Smooth muscle cell (in vitro differentiated cells): ENCODE measurements at regions not wholly inside any gene's neighbourhood (a gene's known extent, or its start where the extent isn't known, plus 50 kb on each side); places are given as distances from the start of the nearest gene placed in this dataset.

ENCODE experiments used
- DNase-seq: peaks from one replicate; lab custom pipeline; 2025; ENCODE audit not compliant: unreplicated experiment; lab: John Stamatoyannopoulos, UW
- H2AFZ ChIP-seq: fragments of 200-600 bp; sonication (generic); 2 replicates; pipeline ENCODE4 v1.6.0; 2016; ENCODE audit warnings: antibody characterized with exemption, low read depth, mild to moderate bottlenecking
- H3F3A ChIP-seq: fragments of 200-600 bp; sonication (generic); 2 replicates; pipeline ENCODE4 v1.6.0; 2017; ENCODE audit warnings: antibody characterized with exemption, low read depth
- H3K27ac ChIP-seq: fragments of 200-600 bp; sonication (generic); 2 replicates; pipeline ENCODE4 v1.5.1; 2016; ENCODE audit warnings: low read depth, mild to moderate bottlenecking
- H3K27me3 ChIP-seq: fragments of 200-600 bp; sonication (generic); 2 replicates; pipeline ENCODE4 v1.6.1; 2016; ENCODE audit warnings: low read depth, mild to moderate bottlenecking
- H3K36me3 ChIP-seq: fragments of 200-600 bp; sonication (generic); 2 replicates; pipeline ENCODE4 v1.5.1; 2016; ENCODE audit warnings: low read depth
- H3K4me1 ChIP-seq: fragments of 200-600 bp; sonication (generic); 2 replicates; pipeline ENCODE4 v1.5.1; 2016; ENCODE audit warnings: low read depth
- H3K4me2 ChIP-seq: fragments of 200-600 bp; sonication (generic); 2 replicates; pipeline ENCODE4 v1.6.0; 2016; ENCODE audit warnings: mild to moderate bottlenecking
- H3K4me3 ChIP-seq: fragments of 200-600 bp; sonication (generic); 2 replicates; pipeline ENCODE4 v1.5.1; 2016; ENCODE audit warnings: mild to moderate bottlenecking
- H3K79me2 ChIP-seq: fragments of 200-600 bp; sonication (generic); 2 replicates; pipeline ENCODE4 v1.6.0; 2016; ENCODE audit warnings: low read depth, mild to moderate bottlenecking
- H3K9ac ChIP-seq: fragments of 200-600 bp; sonication (generic); 2 replicates; pipeline ENCODE4 v1.6.0; 2016; ENCODE audit warnings: low read depth
- H3K9me3 ChIP-seq: fragments of 200-600 bp; sonication (generic); replicated peaks from 2 replicates; pipeline ENCODE4 v1.5.1; 2016; ENCODE audit warnings: low read depth
- H4K20me1 ChIP-seq: fragments of 200-600 bp; sonication (generic); 2 replicates; pipeline ENCODE4 v1.6.0; 2016; ENCODE audit warnings: low read depth
- WGBS: methylation state at CpG from one replicate; pipeline ENCODE4 v1.1.7; 2016; ENCODE audit warnings: low lambda C conversion rate; 5-methylcytosine and 5-hydroxymethylcytosine counted together
- TF ChIP-seq, protein P1 (sequence below): fragments of 200-600 bp; sonication (generic); IDR thresholded peaks from 2 replicates; pipeline ENCODE4 v1.5.1; 2017; ENCODE audit warnings: borderline replicate concordance, mild to moderate bottlenecking, antibody characterized with exemption; ENCODE audit not compliant: insufficient read depth, poor library complexity, severe bottlenecking

DNA sequence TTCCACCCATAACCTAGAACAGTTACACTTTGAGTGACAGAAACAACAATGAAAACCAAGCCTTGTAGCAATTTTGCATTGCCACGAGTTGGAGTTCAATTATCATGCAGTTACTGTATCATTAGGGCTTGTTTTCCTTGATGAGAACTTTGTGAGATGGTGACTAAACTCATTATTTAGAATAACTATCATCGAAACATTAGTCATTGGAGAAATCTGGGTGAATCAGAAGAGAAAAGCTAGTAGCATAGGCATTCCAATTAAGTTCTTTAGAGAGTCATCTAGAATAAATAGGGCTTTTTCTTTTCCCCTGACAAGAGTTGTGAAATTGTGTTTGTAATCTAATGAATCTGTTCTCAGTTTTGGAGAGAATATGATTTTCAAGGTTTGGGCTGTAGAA is 122.8 kb upstream of the DOCK10 start:
- TF ChIP-seq, protein P1, sequence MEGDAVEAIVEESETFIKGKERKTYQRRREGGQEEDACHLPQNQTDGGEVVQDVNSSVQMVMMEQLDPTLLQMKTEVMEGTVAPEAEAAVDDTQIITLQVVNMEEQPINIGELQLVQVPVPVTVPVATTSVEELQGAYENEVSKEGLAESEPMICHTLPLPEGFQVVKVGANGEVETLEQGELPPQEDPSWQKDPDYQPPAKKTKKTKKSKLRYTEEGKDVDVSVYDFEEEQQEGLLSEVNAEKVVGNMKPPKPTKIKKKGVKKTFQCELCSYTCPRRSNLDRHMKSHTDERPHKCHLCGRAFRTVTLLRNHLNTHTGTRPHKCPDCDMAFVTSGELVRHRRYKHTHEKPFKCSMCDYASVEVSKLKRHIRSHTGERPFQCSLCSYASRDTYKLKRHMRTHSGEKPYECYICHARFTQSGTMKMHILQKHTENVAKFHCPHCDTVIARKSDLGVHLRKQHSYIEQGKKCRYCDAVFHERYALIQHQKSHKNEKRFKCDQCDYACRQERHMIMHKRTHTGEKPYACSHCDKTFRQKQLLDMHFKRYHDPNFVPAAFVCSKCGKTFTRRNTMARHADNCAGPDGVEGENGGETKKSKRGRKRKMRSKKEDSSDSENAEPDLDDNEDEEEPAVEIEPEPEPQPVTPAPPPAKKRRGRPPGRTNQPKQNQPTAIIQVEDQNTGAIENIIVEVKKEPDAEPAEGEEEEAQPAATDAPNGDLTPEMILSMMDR, result no peak
- Histone ChIP-seq H3K27ac (no peak overlapping the region), H4K20me1 (no peaks in the 10 kb centered on the region), H3F3A (no peaks in the 10 kb centered on the region), H3K4me1 (no peaks in the 10 kb centered on the region), H3K9ac (no peak overlapping the region), H3K79me2 (no peaks in the 10 kb centered on the region), H2AFZ (no peak overlapping the region), H3K9me3 (no peaks in the 10 kb centered on the region), H3K4me2 (no peak overlapping the region), H3K36me3 (no peaks in the 10 kb centered on the region), H3K27me3 (no peaks in the 10 kb centered on the region), H3K4me3 (no peak overlapping the region)
- 72% methylated on average over 2 of the region's 2 CpGs for WGBS
- no peak for DNase-seq

DNA sequence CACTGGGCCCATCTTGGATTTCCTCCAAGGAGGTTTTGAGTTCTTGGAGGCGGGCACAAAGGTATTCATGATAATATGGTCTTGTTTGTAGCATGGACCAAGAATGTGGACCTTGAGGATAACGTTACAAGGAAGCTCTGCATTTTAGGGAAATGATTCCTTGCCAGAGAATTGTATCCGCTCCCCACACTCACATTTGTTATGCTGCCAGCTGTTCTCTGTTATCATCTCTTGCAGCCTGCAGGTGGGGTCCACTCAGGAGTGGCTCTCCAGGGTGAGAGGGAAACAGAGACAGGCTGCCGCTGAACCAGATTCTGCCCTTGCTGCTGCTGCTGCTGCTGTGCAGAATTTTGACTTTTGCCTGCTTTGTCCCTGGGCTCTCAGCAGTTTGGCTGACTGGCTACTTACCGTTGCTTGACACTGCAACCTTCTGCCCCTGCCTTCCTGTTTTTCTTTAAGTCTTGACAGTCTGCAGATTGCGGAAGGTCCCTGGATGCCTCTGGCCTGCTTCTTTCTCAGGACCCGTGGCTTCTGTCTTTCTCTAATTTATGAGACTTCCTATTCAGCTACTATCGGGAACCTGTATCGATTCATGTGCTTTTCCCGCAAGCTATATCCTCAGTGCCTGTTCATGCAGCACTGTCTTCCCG is 122.3 kb upstream of the DOCK10 start:
- Histone ChIP-seq H3K27me3 (no peaks in the 10 kb centered on the region), H3K27ac (no peak overlapping the region), H3K4me2 (no peak overlapping the region), H3K9ac (no peak overlapping the region), H4K20me1 (no peaks in the 10 kb centered on the region), H2AFZ (no peak overlapping the region), H3F3A (no peaks in the 10 kb centered on the region), H3K4me3 (no peak overlapping the region), H3K9me3 (no peaks in the 10 kb centered on the region), H3K36me3 (no peaks in the 10 kb centered on the region), H3K79me2 (no peaks in the 10 kb centered on the region), H3K4me1 (no peaks in the 10 kb centered on the region)
- WGBS, result 77% methylated on average over 11 of the region's 11 CpGs
- DNase-seq, result no peak
- TF ChIP-seq, protein P1, result no peak

DNA sequence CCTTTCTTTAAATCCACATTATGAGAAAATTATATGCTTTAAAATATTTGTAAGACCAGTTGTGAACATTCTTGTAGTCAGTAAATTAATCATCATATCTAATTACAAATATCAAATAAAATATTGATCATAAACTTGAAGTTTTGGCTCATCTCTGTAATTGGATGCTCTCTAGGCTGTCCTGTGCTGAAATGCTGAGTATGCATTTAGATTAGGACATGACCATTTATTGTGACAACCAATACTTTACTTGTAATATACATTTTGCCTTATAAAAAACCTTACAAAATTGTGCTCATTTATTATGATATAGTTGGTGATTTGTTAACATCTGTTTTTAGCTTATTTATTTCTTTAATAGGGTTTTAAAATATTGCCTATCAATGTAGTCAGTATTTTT is 116.1 kb upstream of the DOCK10 start:
- Histone ChIP-seq H3K4me2 (no peak overlapping the region), H4K20me1 (no peaks in the 10 kb centered on the region), H3K4me3 (no peak overlapping the region), H3K9ac (no peak overlapping the region), H3F3A (no peaks in the 10 kb centered on the region), H3K36me3 (no peaks in the 10 kb centered on the region), H3K4me1 (no peaks in the 10 kb centered on the region), H3K9me3 (no peaks in the 10 kb centered on the region), H2AFZ (no peak overlapping the region), H3K27ac (no peak overlapping the region), H3K27me3 (no peaks in the 10 kb centered on the region), H3K79me2 (no peaks in the 10 kb centered on the region)
- no peak for DNase-seq
- TF ChIP-seq, protein P1, result no peak

DNA sequence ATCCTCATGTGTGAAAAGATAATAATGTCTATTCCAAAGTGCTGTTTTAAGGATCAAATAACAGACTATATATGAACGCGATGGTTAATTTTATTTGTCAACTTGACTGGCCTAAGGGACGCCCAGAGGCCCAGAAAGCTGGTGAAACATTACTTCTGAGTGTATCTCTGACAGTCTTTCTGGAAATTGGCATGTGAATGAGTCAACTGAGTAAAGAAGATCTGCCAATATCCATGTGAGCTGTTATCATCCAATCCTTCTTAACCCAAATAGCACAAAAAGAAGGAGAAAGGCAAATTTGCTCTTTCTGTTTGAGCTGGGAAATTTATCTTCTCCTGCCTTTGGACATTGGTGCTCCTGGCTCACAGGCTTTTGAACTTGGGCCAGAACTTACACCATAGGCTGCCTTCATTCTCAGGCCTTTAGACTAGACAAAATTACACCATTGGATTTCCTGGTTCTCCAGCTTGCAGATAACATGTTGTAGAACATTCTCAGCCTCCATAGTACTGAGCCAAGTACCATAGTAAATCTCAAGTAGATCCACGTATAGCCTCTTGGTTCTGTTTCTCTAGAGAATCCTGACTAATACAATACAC is 114.7 kb upstream of the DOCK10 start:
- TF ChIP-seq, protein P1, result no peak
- no peaks in the 10 kb centered on the region for H3K36me3 ChIP-seq
- no peak for DNase-seq

More for the DNA sequence above, 114.7 kb upstream of the DOCK10 start:
- no peak overlapping the region for H2AFZ ChIP-seq
- no peaks in the 10 kb centered on the region for H3K79me2 ChIP-seq
- no peak overlapping the region for H3K4me2 ChIP-seq
- no peak overlapping the region for H3K27ac ChIP-seq
- H3K9me3 ChIP-seq, result no peaks in the 10 kb centered on the region
- 92% methylated on average over 4 of the region's 4 CpGs for WGBS
- H3K4me1 ChIP-seq, result no peaks in the 10 kb centered on the region
- no peaks in the 10 kb centered on the region for H3K27me3 ChIP-seq
- H3K4me3 ChIP-seq, result no peak overlapping the region
- H4K20me1 ChIP-seq, result no peaks in the 10 kb centered on the region
- no peaks in the 10 kb centered on the region for H3F3A ChIP-seq
- H3K9ac ChIP-seq, result no peak overlapping the region
